PC-3 (cell line): ENCODE measurements at regions not wholly inside any gene's neighbourhood (a gene's known extent, or its start where the extent isn't known, plus 50 kb on each side); places are given as distances from the start of the nearest gene placed in this dataset.

ENCODE experiments used
- ATAC-seq: fragments of 200-7000 bp; cut with Tn5 transposase; 2 replicates; pipeline ENCODE4 v1.9.1; 2020; ENCODE audit warnings: mild to moderate bottlenecking, moderate library complexity
- BruUV-seq: library from RNA; stranded (reverse); fragments of 400-500 nt; replicated peaks from 2 replicates; lab custom pipeline; 2021; lab: Mats Ljungman, UMichigan
- CTCF ChIA-PET: fragments of 300-600 bp; sonication (Branson Sonifier 250); formaldehyde crosslinking; loops from one replicate; lab custom pipeline; 2022; ENCODE audit warnings: antibody characterized with exemption; lab: Charles Lee
- POLR2A ChIA-PET: fragments of 300-600 bp; sonication (Branson Sonifier 250); formaldehyde crosslinking; loops from one replicate; lab custom pipeline; 2022; ENCODE audit warnings: antibody characterized with exemption; ENCODE audit not compliant: unreplicated experiment; lab: Charles Lee
- DNase-seq: peaks from one replicate; pipeline ENCODE4 v3.0.0-alpha.2; 2015
- H2AFZ ChIP-seq: fragments of 300-600 bp; sonication (generic); 2 replicates; pipeline ENCODE4 v1.6.0; 2016; ENCODE audit warnings: antibody characterized with exemption, low read length
- H3F3A ChIP-seq: fragments of 300-600 bp; sonication (generic); one replicate; pipeline ENCODE4 v1.6.0; 2017; ENCODE audit warnings: antibody characterized with exemption, low read length, control low read depth, mild to moderate bottlenecking; ENCODE audit not compliant: unreplicated experiment
- H3K27ac ChIP-seq: fragments of 300-600 bp; sonication (generic); 2 replicates; pipeline ENCODE4 v1.5.1; 2016; ENCODE audit warnings: mild to moderate bottlenecking, low read length
- H3K27me3 ChIP-seq: fragments of 300-600 bp; sonication (generic); 2 replicates; pipeline ENCODE4 v1.6.1; 2016; ENCODE audit warnings: low read length, mixed read lengths
- H3K36me3 ChIP-seq: fragments of 300-600 bp; sonication (generic); 2 replicates; pipeline ENCODE4 v1.6.1; 2016; ENCODE audit warnings: low read depth, mixed run types, low read length, mixed read lengths
- H3K4me1 ChIP-seq: fragments of 300-600 bp; sonication (generic); 2 replicates; pipeline ENCODE4 v1.5.1; 2016; ENCODE audit warnings: low read length; ENCODE audit not compliant: insufficient read depth
- H3K4me2 ChIP-seq: fragments of 300-600 bp; sonication (generic); 2 replicates; pipeline ENCODE4 v1.6.0; 2016; ENCODE audit warnings: low read length
- H3K4me3 ChIP-seq: fragments of 300-600 bp; sonication (generic); 2 replicates; pipeline ENCODE4 v1.5.1; 2016; ENCODE audit warnings: mild to moderate bottlenecking, low read length, mixed read lengths
- H3K79me2 ChIP-seq: fragments of 300-600 bp; sonication (generic); 2 replicates; pipeline ENCODE4 v1.6.1; 2017; ENCODE audit warnings: low read length, mixed read lengths
- H3K9ac ChIP-seq: fragments of 300-600 bp; sonication (generic); 2 replicates; pipeline ENCODE4 v1.6.0; 2016; ENCODE audit warnings: mild to moderate bottlenecking, low read length
- H3K9me2 ChIP-seq: fragments of 300-600 bp; sonication (generic); replicated peaks from 2 replicates; pipeline ENCODE4 v1.6.1; 2016; ENCODE audit warnings: mixed run types, low read length, mixed read lengths
- H3K9me3 ChIP-seq: fragments of 300-600 bp; sonication (generic); 2 replicates; pipeline ENCODE4 v1.6.1; 2016; ENCODE audit warnings: low read length, mixed read lengths
- H4K20me1 ChIP-seq: fragments of 300-600 bp; sonication (generic); 2 replicates; pipeline ENCODE4 v1.6.1; 2016; ENCODE audit warnings: low read length, mixed read lengths
- CTCF ChIP-seq: fragments of 300-600 bp; sonication (generic); conservative IDR thresholded peaks from 2 replicates; pipeline ENCODE4 v1.5.1; 2017; ENCODE audit warnings: antibody characterized with exemption, low read depth, mild to moderate bottlenecking, low read length
- EZH2 ChIP-seq: fragments of 300-600 bp; sonication (generic); IDR thresholded peaks from one replicate; pipeline ENCODE4 v1.6.1; 2017; ENCODE audit warnings: antibody characterized with exemption, mild to moderate bottlenecking, low read length; ENCODE audit not compliant: unreplicated experiment
- EZH2phosphoT487 ChIP-seq: fragments of 300-600 bp; sonication (generic); IDR thresholded peaks from 2 replicates; pipeline ENCODE4 v1.6.1; 2018; ENCODE audit warnings: mild to moderate bottlenecking, antibody characterized with exemption, low read length, borderline replicate concordance
- intact Hi-C: fragments of 100-400 bp; cut with micrococcal nuclease; formaldehyde crosslinking; loops from 2 replicates; pipeline ENCODE4 v1.9.0; 2023

GRCh38 chr7:125773113-125773785 is 843.6 kb upstream of the POT1 start:
- POLR2A ChIA-PET = no interaction called here
- Histone ChIP-seq H3K27me3 (no peaks in the 10 kb centered on the region), H4K20me1 (no peaks in the 10 kb centered on the region), H3K9me3 (no peaks in the 10 kb centered on the region), H2AFZ (no peak overlapping the region), H3K4me3 (no peak overlapping the region), H3K27ac (no peak overlapping the region), H3K79me2 (no peaks in the 10 kb centered on the region), H3K9ac (no peak overlapping the region), H3K9me2 (no peaks in the 10 kb centered on the region), H3K4me1 (no peaks in the 10 kb centered on the region), H3K36me3 (no peaks in the 10 kb centered on the region), H3K4me2 (no peak overlapping the region), H3F3A (no peaks in the 10 kb centered on the region)
- DNase-seq (no peak), ATAC-seq (no peak)
- BruUV-seq = no TSS peak
- CTCF ChIA-PET = no interaction called here
- TF ChIP-seq CTCF (no peak), EZH2 (no peak), EZH2phosphoT487 (no peak)
- intact Hi-C loops = no loop called here

- Histone ChIP-seq H3K9me2 (no peaks in the 10 kb centered on the region), H3K4me1 (no peaks in the 10 kb centered on the region), H3K79me2 (no peaks in the 10 kb centered on the region), H3F3A (no peaks in the 10 kb centered on the region), H3K27ac (no peak overlapping the region), H3K36me3 (no peaks in the 10 kb centered on the region), H3K4me3 (no peak overlapping the region), H3K9me3 (no peaks in the 10 kb centered on the region), H4K20me1 (no peaks in the 10 kb centered on the region), H2AFZ (no peak overlapping the region), H3K9ac (no peak overlapping the region), H3K4me2 (no peak overlapping the region), H3K27me3 (no peaks in the 10 kb centered on the region)
- no TSS peak for BruUV-seq
- ChIA-PET CTCF (no interaction called here), POLR2A (no interaction called here)
- intact Hi-C loops = no loop called here
- no peak for ATAC-seq
- TF ChIP-seq EZH2 (no peak), CTCF (no peak), EZH2phosphoT487 (no peak)
- DNase-seq = no peak
Measured at GRCh38 chr7:125747966-125748365, 818.3 kb upstream of the POT1 start.

- H3K4me1 ChIP-seq = no peaks in the 10 kb centered on the region
Measured at GRCh38 chr7:125746510-125746909, 816.9 kb upstream of the POT1 start.

More at GRCh38 chr7:125746510-125746909, 816.9 kb upstream of the POT1 start:
- no peaks in the 10 kb centered on the region for H3K27me3 ChIP-seq
- BruUV-seq = no TSS peak
- no peak overlapping the region for H3K27ac ChIP-seq
- ATAC-seq (no peak), DNase-seq (no peak)
- H3K4me2 ChIP-seq = no peak overlapping the region
- H4K20me1 ChIP-seq = no peaks in the 10 kb centered on the region
- H3K9me3 ChIP-seq = no peaks in the 10 kb centered on the region
- POLR2A ChIA-PET = no interaction called here
- H3K9me2 ChIP-seq = no peaks in the 10 kb centered on the region
- no peaks in the 10 kb centered on the region for H3K79me2 ChIP-seq
- no peak overlapping the region for H3K4me3 ChIP-seq
- intact Hi-C loops = no loop called here
- TF ChIP-seq EZH2 = no peak
- no peak for TF ChIP-seq CTCF
- no peak for TF ChIP-seq EZH2phosphoT487
- no peaks in the 10 kb centered on the region for H3F3A ChIP-seq
- no peaks in the 10 kb centered on the region for H3K36me3 ChIP-seq
- no peak overlapping the region for H2AFZ ChIP-seq
- H3K9ac ChIP-seq = no peak overlapping the region
- CTCF ChIA-PET = no interaction called here
